Transverse colon (tissue), 4 donors: ENCODE measurements at regions not wholly inside any gene's neighbourhood (a gene's known extent, or its start where the extent isn't known, plus 50 kb on each side); places are given as distances from the start of the nearest gene placed in this dataset.
"Not testable (repeated sequence)": the region's sequence is repeated elsewhere in the genome, so short reads cannot be mapped to it uniquely, and the experiment has no call there.

Experiments used
- DNase-seq: peaks from one replicate; pipeline ENCODE4 v3.0.0-alpha.2; 2019
- H3K27ac ChIP-seq, 4 donors: fragments of 200-600 bp; sonication (generic); 2 replicates each; pipeline ENCODE4 v1.5.1; 2016 to 2018; ENCODE audit warnings: inconsistent platforms in 4 of 4
- H3K27me3 ChIP-seq: fragments of 200-600 bp; sonication (generic); 2 replicates; pipeline ENCODE4 v1.5.1; 2017; ENCODE audit warnings: inconsistent platforms
- H3K36me3 ChIP-seq, 4 donors: fragments of 200-600 bp; sonication (generic); 2 replicates each; pipeline ENCODE4 v1.5.1; 2017 to 2019; ENCODE audit warnings: inconsistent platforms in 4 of 4
- H3K4me1 ChIP-seq, 4 donors: fragments of 200-600 bp; sonication (generic); 2 replicates each; pipeline ENCODE4 v1.5.1; 2017 to 2020; ENCODE audit warnings: inconsistent platforms in 4 of 4
- H3K4me3 ChIP-seq, 4 donors: fragments of 200-600 bp; sonication (generic); 1 replicate in 1 of 4; 2 replicates in 3 of 4; pipeline versions ENCODE4 v1.5.1 to v1.6.1; 2017 to 2019; ENCODE audit warnings: inconsistent platforms in 4 of 4
- H3K9me3 ChIP-seq, 2 donors: fragments of 200-600 bp; sonication (generic); 2 replicates each; pipeline ENCODE4 v1.5.1; 2017 to 2019; ENCODE audit warnings: inconsistent platforms in 2 of 2
- CTCF ChIP-seq, 5 experiments: fragments of 200-600 bp in 3 of 5; fragments of 450-650 bp in 2 of 5; sonication (generic) in 3 of 5; IDR thresholded peaks; 1 replicate in 2 of 5; 2 replicates in 3 of 5; pipeline ENCODE4 v1.5.1; 2016 to 2017; ENCODE audit warnings: antibody characterized with exemption in 5 of 5, inconsistent platforms in 3 of 5, mild to moderate bottlenecking in 2 of 5, moderate library complexity in 1 of 5
- EP300 ChIP-seq: sonication (generic); formaldehyde crosslinking; IDR thresholded peaks from one replicate; pipeline ENCODE4 v1.6.1; 2017; ENCODE audit warnings: antibody characterized with exemption, low read depth
- POLR2A ChIP-seq: fragments of 450-650 bp; IDR thresholded peaks from one replicate; pipeline ENCODE4 v1.6.1; 2016; ENCODE audit warnings: antibody characterized with exemption, mild to moderate bottlenecking, moderate library complexity
- POLR2AphosphoS5 ChIP-seq, 3 donors: sonication (generic); formaldehyde crosslinking; IDR thresholded peaks; one replicate each; pipeline ENCODE4 v1.6.1; 2016; ENCODE audit warnings: antibody characterized with exemption in 3 of 3
- WGBS, 2 donors: methylation state at CpG; one replicate each; pipeline ENCODE4 v1.1.5; 2018; ENCODE audit warnings: low coverage in 1 of 2; 5-methylcytosine and 5-hydroxymethylcytosine counted together
- in situ Hi-C, 4 donors: fragments of 200-750 bp; cut with MboI; loops; one replicate each; pipeline versions ENCODE4 v1.15.0 to v1.15.1; 2017; ENCODE audit warnings: low sequenced_read_pairs in 3 of 4, low pct_ligation_motif_present in 1 of 4, low pct_unique_long_range_greater_than_20kb in 1 of 4
- intact Hi-C: fragments of 100-400 bp; cut with DNase I; formaldehyde crosslinking; loops from one replicate; pipeline ENCODE4 v1.15.1; 2023; ENCODE audit warnings: low total_unique reads

- DNase-seq, H3K4me1 ChIP-seq, H3K36me3 ChIP-seq, intact Hi-C loops, H3K9me3 ChIP-seq, H3K27me3 ChIP-seq, H3K4me3 ChIP-seq, H3K27ac ChIP-seq: not testable (repeated sequence)
- in situ Hi-C loops: loop anchor here in 2 of 4 donors (25.0 kb wide), 1 partner anchor 359 kb away; no protein-coding TSS in a partner anchor
- 82 to 93% methylated on average over 2 to 6 of the region's 6 CpGs for WGBS, 2 donors
These were observed 51.1 kb upstream of the RASSF6 start for GRCh38 chr4:73671348-73671747.

- Histone ChIP-seq H3K36me3 (no peaks in the 10 kb centered on the region), H3K27me3 (no peaks in the 10 kb centered on the region), H3K9me3 (no peaks in the 10 kb centered on the region), H3K27ac (no peak overlapping the region), H3K4me3 (no peak overlapping the region), H3K4me1 (no peaks in the 10 kb centered on the region)
- 44 to 77% methylated on average over 1 to 9 of the region's 9 CpGs for WGBS, 2 donors
- no peak for TF ChIP-seq POLR2A
- no peak for TF ChIP-seq CTCF (IDR thresholded peaks at IDR 0.05)
- TF ChIP-seq POLR2AphosphoS5 (IDR thresholded peaks at IDR 0.05): no peak
- TF ChIP-seq EP300: no peak
- in situ Hi-C loops: loop anchor here in 2 of 4 donors (25.0 kb wide), 1 partner anchor 361 kb away; no protein-coding TSS in a partner anchor
- intact Hi-C loops: no loop called here
- DNase-seq: no peak
These were observed 53.0 kb upstream of the RASSF6 start for GRCh38 chr4:73673286-73673685.

GRCh38 chr4:73674451-73674919 lies 54.2 kb upstream of the RASSF6 start:
- H3K27me3 ChIP-seq: no peaks in the 10 kb centered on the region
- H3K36me3 ChIP-seq: no peaks in the 10 kb centered on the region
- DNase-seq: no peak
- H3K4me3 ChIP-seq: no peak overlapping the region
- TF ChIP-seq CTCF (IDR thresholded peaks at IDR 0.05) (no peak), EP300 (no peak), POLR2A (no peak), POLR2AphosphoS5 (IDR thresholded peaks at IDR 0.05) (no peak)
- WGBS, 2 donors: 90 to 91% methylated on average over 2 to 6 of the region's 6 CpGs
- in situ Hi-C loops: loop anchor here in 2 of 4 donors (25.0 kb wide), 1 partner anchor 362 kb away; no protein-coding TSS in a partner anchor
- H3K9me3 ChIP-seq: no peaks in the 10 kb centered on the region
- H3K4me1 ChIP-seq: no peaks in the 10 kb centered on the region
- intact Hi-C loops: no loop called here
- H3K27ac ChIP-seq: no peak overlapping the region

GRCh38 chr4:73675623-73676022 lies 55.4 kb upstream of the RASSF6 start:
- H3K27ac ChIP-seq: no peak overlapping the region
- H3K4me3 ChIP-seq: no peak overlapping the region
- no peaks in the 10 kb centered on the region for H3K27me3 ChIP-seq
- no peaks in the 10 kb centered on the region for H3K4me1 ChIP-seq
- H3K9me3 ChIP-seq: no peaks in the 10 kb centered on the region
- H3K36me3 ChIP-seq: no peaks in the 10 kb centered on the region
- intact Hi-C loops (no loop called here), in situ Hi-C loops (no loop called here)
- TF ChIP-seq EP300 (no peak), POLR2AphosphoS5 (IDR thresholded peaks at IDR 0.05) (no peak), POLR2A (no peak)
- DNase-seq: no peak
- WGBS, 2 donors: 68 to 100% methylated on average over 1 to 2 of the region's 2 CpGs

GRCh38 chr4:73676136-73676535 lies 55.9 kb upstream of the RASSF6 start:
- H3K4me1 ChIP-seq: no peaks in the 10 kb centered on the region
- H3K4me3 ChIP-seq: no peak overlapping the region
- no peak overlapping the region for H3K27ac ChIP-seq
- DNase-seq: no peak
- in situ Hi-C loops: no loop called here
- TF ChIP-seq POLR2A: no peak
- TF ChIP-seq POLR2AphosphoS5 (IDR thresholded peaks at IDR 0.05): no peak
- TF ChIP-seq CTCF (IDR thresholded peaks at IDR 0.05): no peak
- TF ChIP-seq EP300: no peak
- 85 to 100% methylated on average over 2 of the region's 2 CpGs for WGBS, 2 donors
- no peaks in the 10 kb centered on the region for H3K36me3 ChIP-seq
- intact Hi-C loops: no loop called here
- H3K9me3 ChIP-seq: no peaks in the 10 kb centered on the region
- H3K27me3 ChIP-seq: no peaks in the 10 kb centered on the region
